Smooth muscle cell (in vitro differentiated cells): ENCODE measurements at regions not wholly inside any gene's neighbourhood (a gene's known extent, or its start where the extent isn't known, plus 50 kb on each side); places are given as distances from the start of the nearest gene placed in this dataset.

Experiments used
- DNase-seq: peaks from one replicate; lab custom pipeline; 2025; ENCODE audit not compliant: unreplicated experiment; lab: John Stamatoyannopoulos, UW
- H2AFZ ChIP-seq: fragments of 200-600 bp; sonication (generic); 2 replicates; pipeline ENCODE4 v1.6.0; 2016; ENCODE audit warnings: antibody characterized with exemption, low read depth, mild to moderate bottlenecking
- H3F3A ChIP-seq: fragments of 200-600 bp; sonication (generic); 2 replicates; pipeline ENCODE4 v1.6.0; 2017; ENCODE audit warnings: antibody characterized with exemption, low read depth
- H3K27ac ChIP-seq: fragments of 200-600 bp; sonication (generic); 2 replicates; pipeline ENCODE4 v1.5.1; 2016; ENCODE audit warnings: low read depth, mild to moderate bottlenecking
- H3K27me3 ChIP-seq: fragments of 200-600 bp; sonication (generic); 2 replicates; pipeline ENCODE4 v1.6.1; 2016; ENCODE audit warnings: low read depth, mild to moderate bottlenecking
- H3K36me3 ChIP-seq: fragments of 200-600 bp; sonication (generic); 2 replicates; pipeline ENCODE4 v1.5.1; 2016; ENCODE audit warnings: low read depth
- H3K4me1 ChIP-seq: fragments of 200-600 bp; sonication (generic); 2 replicates; pipeline ENCODE4 v1.5.1; 2016; ENCODE audit warnings: low read depth
- H3K4me2 ChIP-seq: fragments of 200-600 bp; sonication (generic); 2 replicates; pipeline ENCODE4 v1.6.0; 2016; ENCODE audit warnings: mild to moderate bottlenecking
- H3K4me3 ChIP-seq: fragments of 200-600 bp; sonication (generic); 2 replicates; pipeline ENCODE4 v1.5.1; 2016; ENCODE audit warnings: mild to moderate bottlenecking
- H3K79me2 ChIP-seq: fragments of 200-600 bp; sonication (generic); 2 replicates; pipeline ENCODE4 v1.6.0; 2016; ENCODE audit warnings: low read depth, mild to moderate bottlenecking
- H3K9ac ChIP-seq: fragments of 200-600 bp; sonication (generic); 2 replicates; pipeline ENCODE4 v1.6.0; 2016; ENCODE audit warnings: low read depth
- H3K9me3 ChIP-seq: fragments of 200-600 bp; sonication (generic); replicated peaks from 2 replicates; pipeline ENCODE4 v1.5.1; 2016; ENCODE audit warnings: low read depth
- H4K20me1 ChIP-seq: fragments of 200-600 bp; sonication (generic); 2 replicates; pipeline ENCODE4 v1.6.0; 2016; ENCODE audit warnings: low read depth
- CTCF ChIP-seq: fragments of 200-600 bp; sonication (generic); IDR thresholded peaks from 2 replicates; pipeline ENCODE4 v1.5.1; 2017; ENCODE audit warnings: borderline replicate concordance, mild to moderate bottlenecking, antibody characterized with exemption; ENCODE audit not compliant: insufficient read depth, poor library complexity, severe bottlenecking
- WGBS: methylation state at CpG from one replicate; pipeline ENCODE4 v1.1.7; 2016; ENCODE audit warnings: low lambda C conversion rate; 5-methylcytosine and 5-hydroxymethylcytosine counted together

- 82% methylated on average over 3 of the region's 3 CpGs for WGBS
- peak overlapping the region; percentile 18 for H2AFZ ChIP-seq
Measured at GRCh38 chr3:152199102-152199840, 69.5 kb upstream of the MBNL1 start.

DNA sequence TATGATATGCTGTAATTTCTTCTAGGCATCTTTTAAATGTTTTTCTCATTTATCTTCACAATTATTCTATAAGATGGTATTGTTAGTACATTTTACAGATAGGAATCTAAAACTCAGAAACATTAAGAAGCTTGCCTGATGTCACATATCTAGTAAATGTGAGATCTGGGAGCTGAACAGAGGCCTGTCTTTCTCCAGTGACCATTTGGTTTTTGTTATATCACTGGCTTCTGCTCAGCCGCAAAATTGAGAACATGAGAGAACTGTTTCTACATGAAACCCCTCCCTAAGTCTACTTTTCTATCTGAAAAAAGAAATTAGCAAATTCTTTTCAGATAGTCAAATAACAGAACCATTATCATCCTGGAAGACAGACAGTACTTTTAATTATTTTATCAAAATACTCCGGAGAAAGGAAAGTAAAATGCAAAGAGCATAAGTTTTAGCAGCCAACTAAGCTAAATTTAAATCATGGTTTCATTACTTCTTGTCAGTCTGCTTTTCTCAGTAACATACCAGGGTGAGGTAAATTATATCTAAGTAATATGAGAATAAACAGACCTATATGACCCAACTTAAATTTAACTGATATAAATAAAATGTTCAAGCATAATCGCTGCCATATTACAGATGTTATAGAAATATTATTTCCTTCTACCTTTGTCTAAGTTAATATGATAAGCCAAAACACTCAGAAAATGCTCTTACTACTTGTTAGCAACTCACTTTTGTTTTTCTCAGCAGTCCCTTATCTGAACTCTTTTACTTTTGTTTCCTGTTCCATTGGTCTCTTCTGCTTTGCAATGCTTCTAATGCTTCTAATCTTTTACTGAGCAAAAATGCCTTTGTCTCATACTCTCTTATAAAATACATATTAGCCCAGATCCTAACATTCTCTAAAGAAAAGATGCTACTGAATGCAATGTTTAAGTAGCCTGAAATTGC, 68.0 kb upstream of the MBNL1 start:
- H2AFZ ChIP-seq: peak overlapping the region; percentile 76
- no peak overlapping the region for H3K9ac ChIP-seq
- H3K27me3 ChIP-seq: no peaks in the 10 kb centered on the region
- DNase-seq: no peak
- 86% methylated on average over 3 of the region's 3 CpGs for WGBS
- TF ChIP-seq CTCF: no peak
- no peaks in the 10 kb centered on the region for H3K79me2 ChIP-seq
- no peak overlapping the region for H3K4me3 ChIP-seq
- H4K20me1 ChIP-seq: no peaks in the 10 kb centered on the region
- H3F3A ChIP-seq: no peaks in the 10 kb centered on the region
- H3K27ac ChIP-seq: no peak overlapping the region
- no peaks in the 10 kb centered on the region for H3K36me3 ChIP-seq
- peak overlapping the region; percentile 11 for H3K4me2 ChIP-seq
- no peaks in the 10 kb centered on the region for H3K9me3 ChIP-seq
- H3K4me1 ChIP-seq: peaks cover 5% of the 10 kb centered on the region

More at GRCh38 chr3:152199102-152199840, 69.5 kb upstream of the MBNL1 start:
- Histone ChIP-seq H3K27ac (no peak overlapping the region), H3K9me3 (no peaks in the 10 kb centered on the region), H3K9ac (no peak overlapping the region), H3K4me1 (peaks cover 5% of the 10 kb centered on the region), H3K36me3 (no peaks in the 10 kb centered on the region), H3K79me2 (no peaks in the 10 kb centered on the region), H3F3A (no peaks in the 10 kb centered on the region), H3K4me3 (no peak overlapping the region), H3K27me3 (no peaks in the 10 kb centered on the region), H4K20me1 (no peaks in the 10 kb centered on the region), H3K4me2 (no peak overlapping the region)
- no peak for DNase-seq
- no peak for TF ChIP-seq CTCF

DNA sequence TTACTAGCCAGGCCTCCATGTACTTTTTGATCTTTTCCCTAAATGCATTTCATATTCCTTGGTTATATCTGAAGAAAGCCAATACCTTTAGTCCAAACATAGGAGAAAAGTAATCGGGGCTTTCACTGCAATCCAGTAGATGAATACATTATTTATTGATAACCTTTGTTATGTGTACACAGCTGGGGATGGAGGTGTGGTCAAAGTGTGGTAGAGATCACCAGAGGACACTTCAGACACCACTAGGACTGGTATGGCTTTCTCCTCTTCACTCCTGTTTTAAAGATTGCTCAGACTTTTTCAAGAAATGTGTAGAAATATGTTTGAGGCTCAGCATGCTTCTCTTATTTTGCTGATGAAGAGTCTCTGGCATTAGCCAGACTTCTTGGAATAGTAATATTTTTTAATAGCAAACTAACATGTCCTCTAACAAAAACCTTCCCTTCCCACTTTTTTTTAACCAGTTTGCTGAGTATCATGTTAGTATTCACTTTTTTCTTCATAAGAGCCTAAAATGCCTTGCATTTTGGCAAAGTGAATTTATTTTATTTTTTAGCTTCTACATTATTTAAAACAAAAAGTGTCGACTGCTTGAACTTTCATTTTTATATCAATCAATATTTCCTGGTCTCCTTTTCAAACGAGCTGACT, 65.6 kb upstream of the MBNL1 start:
- no peaks in the 10 kb centered on the region for H3K27me3 ChIP-seq
- H3K79me2 ChIP-seq: no peaks in the 10 kb centered on the region
- WGBS: 91% methylated on average over 3 of the region's 3 CpGs
- DNase-seq: no peak
- peak overlapping the region; percentile 28 for H3K27ac ChIP-seq
- TF ChIP-seq CTCF: no peak
- H3K4me1 ChIP-seq: no peaks in the 10 kb centered on the region
- H3K9me3 ChIP-seq: no peaks in the 10 kb centered on the region
- no peaks in the 10 kb centered on the region for H4K20me1 ChIP-seq
- H3F3A ChIP-seq: no peaks in the 10 kb centered on the region
- peak overlapping the region; percentile 82 for H2AFZ ChIP-seq
- H3K4me2 ChIP-seq: peak overlapping the region; percentile 58
- H3K36me3 ChIP-seq: no peaks in the 10 kb centered on the region
- H3K9ac ChIP-seq: no peak overlapping the region
- H3K4me3 ChIP-seq: peak overlapping the region; percentile 8
